Upper lobe of right lung (tissue), 1 donor: ENCODE measurements at regions not wholly inside any gene's neighbourhood (a gene's known extent, or its start where the extent isn't known, plus 50 kb on each side); places are given as distances from the start of the nearest gene placed in this dataset.

Source experiments
- ATAC-seq: fragments of 200-7000 bp; cut with Tn5 transposase; one replicate; pipeline ENCODE4 v1.9.1; 2020; ENCODE audit warnings: mild to moderate bottlenecking, moderate library complexity
- DNase-seq: peaks from one replicate; pipeline ENCODE4 v3.0.0-alpha.2; 2020
- H3K27ac ChIP-seq: fragments of 200-600 bp; one replicate; pipeline ENCODE4 v1.8.0; 2022
- H3K27me3 ChIP-seq: fragments of 200-600 bp; one replicate; pipeline ENCODE4 v1.8.0; 2022; ENCODE audit warnings: mild to moderate bottlenecking
- H3K36me3 ChIP-seq: fragments of 200-600 bp; one replicate; pipeline ENCODE4 v1.8.0; 2022
- H3K4me1 ChIP-seq: fragments of 200-600 bp; one replicate; pipeline ENCODE4 v1.8.0; 2022
- H3K4me3 ChIP-seq: fragments of 200-600 bp; one replicate; pipeline ENCODE4 v1.8.0; 2022; ENCODE audit warnings: mild to moderate bottlenecking
- H3K9me3 ChIP-seq: fragments of 200-600 bp; one replicate; pipeline ENCODE4 v1.8.0; 2022
- CTCF ChIP-seq: fragments of 200-600 bp; IDR thresholded peaks from one replicate; pipeline ENCODE4 v1.8.0; 2022; ENCODE audit warnings: antibody characterized with exemption
- intact Hi-C: fragments of 100-400 bp; cut with DNase I; formaldehyde crosslinking; loops from one replicate; pipeline ENCODE4 v1.11.0; 2022
- donor health status: DM: no; HTN: yes; CAD: no; lungs with severe emphysema.

GRCh38 chr2:34379586-34379985 lies 780.5 kb upstream of the FAM98A start:
- intact Hi-C loops: no loop called here
- Histone ChIP-seq H3K27ac (no peak overlapping the region), H3K4me1 (no peaks in the 10 kb centered on the region), H3K36me3 (no peaks in the 10 kb centered on the region), H3K9me3 (no peaks in the 10 kb centered on the region), H3K4me3 (no peak overlapping the region), H3K27me3 (no peaks in the 10 kb centered on the region)
- no peak for ATAC-seq
- DNase-seq: no peak
- TF ChIP-seq CTCF: no peak

DNA sequence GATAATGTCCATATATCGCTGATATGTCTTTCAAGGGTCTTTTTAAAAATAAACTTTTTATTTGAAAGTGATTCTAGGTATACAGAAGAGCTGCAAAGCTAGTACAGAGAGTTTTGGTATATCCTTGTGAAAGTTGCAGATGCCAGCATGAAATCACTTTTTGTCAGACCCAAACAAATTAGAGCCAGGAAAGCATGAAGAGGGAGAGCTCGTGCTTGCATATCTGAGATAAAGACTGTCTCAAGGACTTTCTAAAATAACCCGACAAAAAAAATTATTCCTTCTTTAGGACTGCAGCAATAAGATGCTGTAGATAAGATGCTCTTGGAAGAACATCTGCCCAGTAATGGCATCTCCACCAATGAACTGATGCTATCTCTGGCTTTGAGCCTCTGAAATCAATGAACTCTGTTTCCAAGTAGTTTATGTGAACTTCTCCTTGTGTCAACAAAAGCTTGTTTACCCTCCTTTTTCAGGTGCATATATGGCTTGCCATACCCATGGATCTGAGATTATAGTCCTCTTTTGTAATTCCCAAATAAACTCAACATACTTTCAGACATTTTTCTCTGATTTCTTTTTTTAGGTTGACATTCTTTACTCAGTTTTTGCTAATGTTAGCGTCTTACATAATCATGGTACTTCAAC lies 774.6 kb upstream of the FAM98A start:
- Histone ChIP-seq H3K4me1 (no peaks in the 10 kb centered on the region), H3K27ac (no peak overlapping the region), H3K9me3 (no peaks in the 10 kb centered on the region), H3K4me3 (no peak overlapping the region), H3K36me3 (no peaks in the 10 kb centered on the region), H3K27me3 (no peaks in the 10 kb centered on the region)
- DNase-seq (no peak), ATAC-seq (no peak)
- intact Hi-C loops: no loop called here
- no peak for TF ChIP-seq CTCF

DNA sequence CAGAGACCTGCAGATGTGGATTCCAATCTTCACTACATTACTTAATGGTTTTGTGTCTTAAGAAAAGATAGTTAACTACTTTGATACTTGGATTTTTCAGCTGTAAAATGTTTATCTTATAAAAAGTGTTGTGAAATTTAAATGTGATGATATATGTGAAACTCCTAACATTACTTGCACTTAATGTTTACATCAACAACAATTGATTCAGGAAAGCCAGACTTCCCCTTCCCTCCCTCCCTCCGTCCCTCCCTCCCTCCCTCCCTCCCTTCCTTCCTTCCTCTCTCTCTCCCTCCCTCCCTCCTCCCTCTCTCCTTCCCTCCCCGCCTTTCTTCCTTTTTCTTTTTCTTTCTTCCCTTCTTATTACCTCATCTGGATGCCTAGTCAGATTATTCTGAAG lies 773.9 kb upstream of the FAM98A start:
- ATAC-seq (no peak), DNase-seq (no peak)
- H3K27me3 ChIP-seq: no peaks in the 10 kb centered on the region

DNA sequence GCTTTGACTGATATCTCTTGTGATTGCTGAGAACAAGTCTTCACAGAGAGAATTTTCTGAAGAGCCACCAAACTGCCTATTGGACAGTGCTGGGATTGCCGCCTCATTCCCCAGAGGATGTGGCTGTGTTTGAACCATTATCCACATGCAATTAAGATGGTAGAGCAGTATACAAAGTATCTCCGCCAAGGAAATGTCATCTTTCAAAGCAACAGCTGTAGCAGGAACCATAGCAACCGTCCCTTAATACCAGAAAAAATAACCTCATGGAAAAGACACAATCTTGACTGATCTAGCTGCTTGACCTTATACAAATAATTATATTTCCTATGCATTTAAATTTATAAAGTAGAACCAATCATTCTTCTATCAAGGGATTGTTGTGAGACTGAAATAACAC lies 772.6 kb upstream of the FAM98A start:
- Histone ChIP-seq H3K27ac (no peak overlapping the region), H3K9me3 (no peaks in the 10 kb centered on the region), H3K27me3 (no peaks in the 10 kb centered on the region), H3K4me1 (no peaks in the 10 kb centered on the region), H3K4me3 (no peak overlapping the region), H3K36me3 (no peaks in the 10 kb centered on the region)
- intact Hi-C loops: no loop called here
- TF ChIP-seq CTCF: no peak
- ATAC-seq (no peak), DNase-seq (no peak)

More for the DNA sequence above, 773.9 kb upstream of the FAM98A start:
- H3K4me3 ChIP-seq: no peak overlapping the region
- TF ChIP-seq CTCF: no peak
- H3K36me3 ChIP-seq: no peaks in the 10 kb centered on the region
- H3K4me1 ChIP-seq: no peaks in the 10 kb centered on the region
- intact Hi-C loops: no loop called here
- no peaks in the 10 kb centered on the region for H3K9me3 ChIP-seq
- no peak overlapping the region for H3K27ac ChIP-seq

- Histone ChIP-seq H3K36me3 (no peaks in the 10 kb centered on the region), H3K9me3 (no peaks in the 10 kb centered on the region), H3K4me3 (no peak overlapping the region), H3K4me1 (no peaks in the 10 kb centered on the region), H3K27ac (no peak overlapping the region), H3K27me3 (no peaks in the 10 kb centered on the region)
- intact Hi-C loops: no loop called here
- no peak for TF ChIP-seq CTCF
- DNase-seq: no peak
- ATAC-seq: no peak
Measured at GRCh38 chr2:34368304-34368703, 769.2 kb upstream of the FAM98A start.

DNA sequence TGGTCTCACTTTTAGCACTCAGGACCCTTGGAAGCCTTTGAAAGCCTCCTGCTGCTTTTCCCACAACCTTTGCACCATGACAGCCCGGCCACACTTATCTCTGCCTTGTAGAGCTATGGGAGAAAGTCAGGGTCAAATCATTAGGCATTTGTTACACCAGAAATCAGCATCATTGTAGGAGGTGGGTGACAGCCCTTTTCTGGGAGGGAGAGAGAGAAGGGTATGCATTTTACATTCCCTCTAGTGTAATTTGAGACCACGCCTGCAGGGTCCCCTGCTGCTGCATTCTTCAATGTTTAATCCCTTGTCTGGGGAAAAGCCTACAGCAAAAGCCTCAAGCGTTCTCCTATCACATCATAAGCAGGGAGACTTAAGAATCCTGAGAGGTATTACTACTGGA lies 766.8 kb upstream of the FAM98A start:
- Histone ChIP-seq H3K36me3 (no peaks in the 10 kb centered on the region), H3K4me3 (no peak overlapping the region), H3K9me3 (no peaks in the 10 kb centered on the region), H3K4me1 (no peaks in the 10 kb centered on the region), H3K27ac (no peak overlapping the region), H3K27me3 (no peaks in the 10 kb centered on the region)
- DNase-seq: no peak
- no peak for TF ChIP-seq CTCF
- no peak for ATAC-seq
- intact Hi-C loops: no loop called here
